HEK293T (cell line): ENCODE measurements at regions not wholly inside any gene's neighbourhood (a gene's known extent, or its start where the extent isn't known, plus 50 kb on each side); places are given as distances from the start of the nearest gene placed in this dataset.

ENCODE experiments used
- ARNT ChIP-seq: fragments of 450-650 bp; IDR thresholded peaks from 2 replicates; pipeline ENCODE4 v1.6.1; 2017; ENCODE audit warnings: mild to moderate bottlenecking
- FOXM1 ChIP-seq: fragments of 450-650 bp; IDR thresholded peaks from 2 replicates; pipeline ENCODE4 v1.6.1; 2017; ENCODE audit warnings: mild to moderate bottlenecking, borderline replicate concordance
- L3MBTL2 ChIP-seq: fragments of 450-650 bp; conservative IDR thresholded peaks from 2 replicates; pipeline ENCODE4 v1.6.1; 2016; ENCODE audit warnings: mild to moderate bottlenecking
- SP1 ChIP-seq: fragments of 450-650 bp; IDR thresholded peaks from 2 replicates; pipeline ENCODE4 v1.6.1; 2017

- TF ChIP-seq L3MBTL2: no peak
- no peak for TF ChIP-seq FOXM1
- no peak for TF ChIP-seq ARNT
- no peak for TF ChIP-seq SP1
These were observed 59.8 kb upstream of the C12orf71 start for GRCh38 chr12:27142101-27142721.
